ENCODE measurements at regions not wholly inside any gene's neighbourhood (a gene's known extent, or its start where the extent isn't known, plus 50 kb on each side); places are given as distances from the start of the nearest gene placed in this dataset.

DNA sequence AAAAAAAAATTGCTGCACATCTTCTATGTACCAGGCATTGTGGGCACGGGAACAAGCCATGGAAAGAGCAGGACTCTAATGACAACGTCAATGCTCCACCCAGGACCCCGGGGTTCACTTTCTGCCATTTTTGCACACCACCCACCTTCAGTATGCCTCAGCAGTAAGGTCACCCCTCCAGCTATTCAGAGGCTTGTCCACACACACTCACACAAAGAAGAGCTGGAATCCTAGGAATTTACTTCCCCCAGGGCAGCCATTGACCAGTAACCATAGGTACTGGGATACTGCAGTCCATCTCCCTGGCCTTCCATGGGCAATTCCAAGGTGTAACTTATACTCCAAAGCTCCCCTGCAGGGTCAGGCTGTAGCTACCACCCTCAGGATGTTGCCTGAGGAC is 170.8 kb downstream of the SUCLG1 start:
- Histone ChIP-seq H3K4me1 (ENCODE audit: low read depth) (no peaks in the 10 kb centered on the region), H3K4me3 (no peak overlapping the region), H3K27me3 (no peaks in the 10 kb centered on the region), H3K36me3 (no peaks in the 10 kb centered on the region), H3K9me3 (ENCODE audit: low read depth) (no peaks in the 10 kb centered on the region), H3K27ac (no peak overlapping the region)
- DNase-seq (ENCODE audit: low read depth in 1 of 2, low spot score in 1 of 2): no peak
- TF ChIP-seq, protein P1, sequence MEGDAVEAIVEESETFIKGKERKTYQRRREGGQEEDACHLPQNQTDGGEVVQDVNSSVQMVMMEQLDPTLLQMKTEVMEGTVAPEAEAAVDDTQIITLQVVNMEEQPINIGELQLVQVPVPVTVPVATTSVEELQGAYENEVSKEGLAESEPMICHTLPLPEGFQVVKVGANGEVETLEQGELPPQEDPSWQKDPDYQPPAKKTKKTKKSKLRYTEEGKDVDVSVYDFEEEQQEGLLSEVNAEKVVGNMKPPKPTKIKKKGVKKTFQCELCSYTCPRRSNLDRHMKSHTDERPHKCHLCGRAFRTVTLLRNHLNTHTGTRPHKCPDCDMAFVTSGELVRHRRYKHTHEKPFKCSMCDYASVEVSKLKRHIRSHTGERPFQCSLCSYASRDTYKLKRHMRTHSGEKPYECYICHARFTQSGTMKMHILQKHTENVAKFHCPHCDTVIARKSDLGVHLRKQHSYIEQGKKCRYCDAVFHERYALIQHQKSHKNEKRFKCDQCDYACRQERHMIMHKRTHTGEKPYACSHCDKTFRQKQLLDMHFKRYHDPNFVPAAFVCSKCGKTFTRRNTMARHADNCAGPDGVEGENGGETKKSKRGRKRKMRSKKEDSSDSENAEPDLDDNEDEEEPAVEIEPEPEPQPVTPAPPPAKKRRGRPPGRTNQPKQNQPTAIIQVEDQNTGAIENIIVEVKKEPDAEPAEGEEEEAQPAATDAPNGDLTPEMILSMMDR (IDR thresholded peaks at IDR 0.05; ENCODE audit: low read depth, low read length): no peak

DNA sequence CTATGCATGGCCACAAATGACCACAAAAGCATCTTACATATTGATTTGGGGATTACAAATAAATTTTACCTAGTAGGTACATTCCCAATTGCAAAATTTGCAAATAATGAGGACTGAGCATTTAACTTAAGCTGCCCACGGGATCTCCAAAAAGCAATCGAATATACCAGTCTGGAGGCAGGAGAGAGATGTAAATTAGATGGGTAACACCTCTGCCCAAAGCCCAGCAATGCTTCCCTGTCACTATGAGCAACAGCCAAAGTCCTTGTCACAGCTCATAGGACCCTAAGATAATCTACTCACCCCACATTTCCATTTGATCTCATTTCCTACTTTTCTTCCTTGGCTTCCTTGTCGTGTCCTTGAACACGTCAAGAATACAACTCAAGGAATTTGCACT is 172.2 kb downstream of the SUCLG1 start:
- H3K27me3 ChIP-seq: no peaks in the 10 kb centered on the region
- TF ChIP-seq, protein P1 (IDR thresholded peaks at IDR 0.05; ENCODE audit: low read depth, low read length): no peak
- no peak overlapping the region for H3K4me3 ChIP-seq

DNA sequence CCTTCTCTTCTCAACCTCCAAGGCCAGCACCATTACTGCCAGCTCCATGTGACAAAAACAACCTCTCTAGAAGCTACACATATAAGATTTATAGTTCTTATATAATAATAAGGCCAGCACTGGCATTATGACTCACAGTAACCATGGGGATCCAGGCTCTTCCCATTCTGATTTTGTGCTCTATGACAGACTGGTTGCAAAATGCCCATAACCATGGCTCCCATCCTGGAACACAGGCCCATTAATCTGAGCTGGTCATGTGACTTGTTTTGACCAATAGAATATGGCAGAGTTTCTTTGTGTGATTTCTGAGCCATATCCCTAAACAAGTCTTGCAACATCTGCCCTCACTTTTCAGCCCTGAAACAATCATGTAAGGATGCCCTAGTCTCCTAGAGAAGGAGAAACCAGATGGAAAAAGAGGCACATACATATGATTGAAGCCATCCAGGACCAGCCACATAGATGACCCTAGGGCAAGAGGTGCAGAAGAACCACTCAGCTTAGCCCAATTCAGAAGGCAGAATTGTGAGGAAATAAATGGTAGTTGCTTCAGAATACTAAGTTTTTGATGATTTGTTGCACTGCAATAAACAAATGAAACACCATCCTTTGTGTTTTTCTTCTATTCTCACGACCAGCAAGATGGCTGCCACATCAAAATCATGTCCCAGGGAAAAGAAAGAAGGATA is 173.9 kb downstream of the SUCLG1 start:
- no peak overlapping the region for H3K27ac ChIP-seq
- peaks cover 5% of the 10 kb centered on the region for H3K4me1 ChIP-seq (ENCODE audit: low read depth)
- no peak overlapping the region for H3K4me3 ChIP-seq
- H3K36me3 ChIP-seq: no peaks in the 10 kb centered on the region
- no peaks in the 10 kb centered on the region for H3K9me3 ChIP-seq (ENCODE audit: low read depth)
- no peaks in the 10 kb centered on the region for H3K27me3 ChIP-seq
- no peak for DNase-seq (ENCODE audit: low read depth in 1 of 2, low spot score in 1 of 2)
- TF ChIP-seq, protein P1 (IDR thresholded peaks at IDR 0.05; ENCODE audit: low read depth, low read length): no peak

More for the DNA sequence above, 172.2 kb downstream of the SUCLG1 start:
- H3K4me1 ChIP-seq (ENCODE audit: low read depth): no peaks in the 10 kb centered on the region
- H3K9me3 ChIP-seq (ENCODE audit: low read depth): no peaks in the 10 kb centered on the region
- no peak for DNase-seq (ENCODE audit: low read depth in 1 of 2, low spot score in 1 of 2)
- no peaks in the 10 kb centered on the region for H3K36me3 ChIP-seq
- H3K27ac ChIP-seq: no peak overlapping the region

DNA sequence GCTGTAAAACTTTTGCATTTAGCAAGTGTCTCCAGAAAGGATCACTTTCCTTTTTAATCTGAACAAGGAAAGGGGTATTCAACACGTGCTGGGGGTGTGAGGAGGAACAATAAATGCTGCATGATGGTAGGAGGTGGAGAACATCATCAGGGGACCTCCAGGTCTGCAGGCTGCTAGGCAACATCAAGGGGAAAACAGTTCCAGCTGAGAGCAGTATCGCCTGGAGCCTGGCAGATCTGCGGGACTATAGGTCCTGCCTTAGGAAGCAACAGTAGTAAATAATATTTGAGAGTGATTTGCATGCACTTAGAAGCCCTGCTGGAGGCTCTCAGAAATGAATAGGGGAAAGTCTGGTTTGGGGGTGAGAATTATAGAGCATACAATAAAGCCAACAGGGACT is 175.6 kb downstream of the SUCLG1 start:
- H3K27ac ChIP-seq: no peak overlapping the region
- H3K4me3 ChIP-seq: no peak overlapping the region
- H3K9me3 ChIP-seq (ENCODE audit: low read depth): no peaks in the 10 kb centered on the region
- H3K4me1 ChIP-seq (ENCODE audit: low read depth): peaks cover 8% of the 10 kb centered on the region
- TF ChIP-seq, protein P1 (IDR thresholded peaks at IDR 0.05; ENCODE audit: low read depth, low read length): no peak
- DNase-seq (ENCODE audit: low read depth in 1 of 2, low spot score in 1 of 2): no peak
- H3K36me3 ChIP-seq: no peaks in the 10 kb centered on the region
- H3K27me3 ChIP-seq: no peaks in the 10 kb centered on the region

DNA sequence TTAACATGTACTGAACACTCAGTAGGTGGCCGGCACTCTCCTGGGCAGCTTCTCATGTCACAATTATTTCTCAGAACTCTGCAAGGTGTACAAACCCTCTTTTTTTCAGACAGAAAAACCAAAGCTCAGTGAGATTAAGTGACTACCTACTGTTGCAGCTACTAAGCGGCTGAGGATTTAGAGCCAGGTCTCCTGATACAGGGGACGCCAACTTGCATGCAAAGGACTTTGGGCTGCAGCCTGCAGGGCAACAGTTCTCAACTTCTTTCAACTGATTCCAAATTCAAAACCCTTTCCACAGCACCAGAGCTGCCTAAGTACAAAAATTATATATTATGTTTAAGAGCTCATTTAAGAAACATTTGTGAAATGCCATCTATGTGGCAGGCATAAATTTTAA is 177.6 kb downstream of the SUCLG1 start:
- H3K27ac ChIP-seq: peak overlapping the region; percentile 70
- no peak overlapping the region for H3K4me3 ChIP-seq
- no peak for DNase-seq (ENCODE audit: low read depth in 1 of 2, low spot score in 1 of 2)
- no peaks in the 10 kb centered on the region for H3K36me3 ChIP-seq
- no peaks in the 10 kb centered on the region for H3K27me3 ChIP-seq
- TF ChIP-seq, protein P1 (IDR thresholded peaks at IDR 0.05; ENCODE audit: low read depth, low read length): no peak
- no peaks in the 10 kb centered on the region for H3K9me3 ChIP-seq (ENCODE audit: low read depth)
- H3K4me1 ChIP-seq (ENCODE audit: low read depth): peaks cover 11% of the 10 kb centered on the region

Data from cardiac muscle cell (in vitro differentiated cells and primary cell).